Keratinocyte (primary cell): ENCODE measurements at regions not wholly inside any gene's neighbourhood (a gene's known extent, or its start where the extent isn't known, plus 50 kb on each side); places are given as distances from the start of the nearest gene placed in this dataset.

Source experiments
- EZH2 ChIP-seq: IDR thresholded peaks from one replicate; pipeline ENCODE4 v1.6.1; 2012; ENCODE audit warnings: inconsistent platforms, mild to moderate bottlenecking, low read length, moderate library complexity
- TF ChIP-seq, protein P1 (sequence below), 3 experiments: IDR thresholded peaks in 1 of 3; conservative IDR thresholded peaks in 1 of 3; optimal IDR thresholded peaks in 1 of 3; 2 replicates in 2 of 3; 3 replicates in 1 of 3; pipeline versions ENCODE3 to v1.5.1; 2011; ENCODE audit warnings: low read length in 3 of 3, mild to moderate bottlenecking in 3 of 3, moderate library complexity in 2 of 3, control low read depth in 1 of 3, inconsistent platforms in 1 of 3; ENCODE audit not compliant: insufficient read depth in 2 of 3; ENCODE audit errors: extremely low read depth in 1 of 3

GRCh38 chr1:238257018-238257621 is 366.4 kb upstream of the ZP4 start:
- TF ChIP-seq, protein P1, sequence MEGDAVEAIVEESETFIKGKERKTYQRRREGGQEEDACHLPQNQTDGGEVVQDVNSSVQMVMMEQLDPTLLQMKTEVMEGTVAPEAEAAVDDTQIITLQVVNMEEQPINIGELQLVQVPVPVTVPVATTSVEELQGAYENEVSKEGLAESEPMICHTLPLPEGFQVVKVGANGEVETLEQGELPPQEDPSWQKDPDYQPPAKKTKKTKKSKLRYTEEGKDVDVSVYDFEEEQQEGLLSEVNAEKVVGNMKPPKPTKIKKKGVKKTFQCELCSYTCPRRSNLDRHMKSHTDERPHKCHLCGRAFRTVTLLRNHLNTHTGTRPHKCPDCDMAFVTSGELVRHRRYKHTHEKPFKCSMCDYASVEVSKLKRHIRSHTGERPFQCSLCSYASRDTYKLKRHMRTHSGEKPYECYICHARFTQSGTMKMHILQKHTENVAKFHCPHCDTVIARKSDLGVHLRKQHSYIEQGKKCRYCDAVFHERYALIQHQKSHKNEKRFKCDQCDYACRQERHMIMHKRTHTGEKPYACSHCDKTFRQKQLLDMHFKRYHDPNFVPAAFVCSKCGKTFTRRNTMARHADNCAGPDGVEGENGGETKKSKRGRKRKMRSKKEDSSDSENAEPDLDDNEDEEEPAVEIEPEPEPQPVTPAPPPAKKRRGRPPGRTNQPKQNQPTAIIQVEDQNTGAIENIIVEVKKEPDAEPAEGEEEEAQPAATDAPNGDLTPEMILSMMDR (optimal IDR thresholded peaks at IDR 0.05 in 1 of 3, IDR thresholded peaks at IDR 0.05 in 1 of 3, conservative IDR thresholded peaks at IDR 0.05 in 1 of 3; ENCODE audit: extremely low read depth in 1 of 3, insufficient read depth in 2 of 3, low read length in 3 of 3), result no peak
- TF ChIP-seq EZH2, result no peak
